K562 (cell line): ENCODE measurements at regions not wholly inside any gene's neighbourhood (a gene's known extent, or its start where the extent isn't known, plus 50 kb on each side); places are given as distances from the start of the nearest gene placed in this dataset.

Source experiments
- ATAC-seq: fragments of 200-7000 bp; cut with Tn5 transposase; 3 replicates; pipeline ENCODE4 v1.9.1; 2020; ENCODE audit warnings: moderate library complexity
- BruUV-seq: library from RNA; stranded (reverse); fragments of 400-500 nt; replicated peaks from 2 replicates; lab custom pipeline; 2021; lab: Mats Ljungman, UMichigan
- CTCF ChIA-PET: fragments of 300-600 bp; formaldehyde crosslinking; extraction: SDS; loops from one replicate; lab custom pipeline; 2021; ENCODE audit warnings: low intra/inter-chr PET ratio; lab: Yijun Ruan, JAX
- POLR2A ChIA-PET: fragments of 300-600, 350-650 bp; sonication (Branson Sonifier 250); formaldehyde crosslinking; extraction: SDS; loops from one replicate; lab custom pipeline; 2021; ENCODE audit warnings: antibody characterized with exemption, inconsistent platforms; lab: Yijun Ruan, JAX
- DNase-seq, 4 experiments: peaks; one replicate each; pipeline versions ENCODE4 v3.0.0 to v3.0.0-alpha.2; 2011 to 2018; ENCODE audit warnings: low spot score in 3 of 4, mixed read lengths in 3 of 4; ENCODE audit errors: extremely low read depth in 1 of 4
- FAIRE-seq: peaks from 2 replicates; lab custom pipeline; 2011; peaks lifted over from hg19 to GRCh38; lab: Jason Lieb, UNC
- H2AFZ ChIP-seq: 2 replicates; pipeline ENCODE4 v1.6.0; 2011; ENCODE audit warnings: low read depth, low read length, control low read depth, inconsistent platforms
- H3K27ac ChIP-seq: fragments of 200-600 bp; 3 replicates; pipeline ENCODE4 v1.8.0; 2011; ENCODE audit warnings: low read depth, mild to moderate bottlenecking, control low read depth, inconsistent platforms, low read length, moderate library complexity, mixed read lengths; ENCODE audit errors: extremely low read depth
- H3K27me3 ChIP-seq, 2 experiments: fragments of 300-600 bp in 1 of 2; 2 replicates in 1 of 2; 3 replicates in 1 of 2; pipeline versions ENCODE4 v1.6.0 to v1.8.0; 2011; ENCODE audit warnings: inconsistent platforms in 2 of 2, low read length in 2 of 2, mild to moderate bottlenecking in 1 of 2, mixed read lengths in 1 of 2, moderate library complexity in 1 of 2; ENCODE audit not compliant: control insufficient read depth in 2 of 2, insufficient read depth in 2 of 2
- H3K36me3 ChIP-seq: fragments of 300-600 bp; 3 replicates; pipeline ENCODE4 v1.8.0; 2011; ENCODE audit warnings: mild to moderate bottlenecking, low read length, inconsistent platforms; ENCODE audit not compliant: control insufficient read depth, insufficient read depth
- H3K4me1 ChIP-seq, 2 experiments: fragments of 200-600 bp in 1 of 2; replicated peaks in 1 of 2; 2 replicates in 1 of 2; 3 replicates in 1 of 2; pipeline versions ENCODE4 v1.5.1 to v1.8.0; 2011; ENCODE audit warnings: inconsistent platforms in 2 of 2, low read length in 2 of 2, mild to moderate bottlenecking in 1 of 2, mixed read lengths in 1 of 2, moderate library complexity in 1 of 2; ENCODE audit not compliant: control insufficient read depth in 2 of 2, insufficient read depth in 2 of 2
- H3K4me2 ChIP-seq: 2 replicates; pipeline ENCODE4 v1.6.1; 2011; ENCODE audit warnings: low read length, control low read depth, inconsistent platforms, mixed read lengths; ENCODE audit not compliant: insufficient read depth
- H3K4me3 ChIP-seq: fragments of 200-600 bp; sonication (generic), shearing (Covaris generic); 2 replicates; pipeline ENCODE4 v1.5.1; 2016; ENCODE audit warnings: control low read depth, inconsistent platforms
- H3K79me2 ChIP-seq: fragments of 200-600 bp; 3 replicates; pipeline ENCODE4 v1.8.0; 2011; ENCODE audit warnings: low read length, inconsistent platforms; ENCODE audit not compliant: control insufficient read depth, insufficient read depth
- H3K9ac ChIP-seq, 2 experiments: 2 replicates each; pipeline versions ENCODE4 v1.6.0 to v1.6.1; 2011; ENCODE audit warnings: low read depth in 2 of 2, low read length in 2 of 2, control low read depth in 1 of 2, inconsistent platforms in 1 of 2, mild to moderate bottlenecking in 1 of 2, mixed read lengths in 1 of 2; ENCODE audit not compliant: insufficient read depth in 1 of 2
- H3K9me1 ChIP-seq: one replicate; pipeline ENCODE4 v1.6.0; 2011; ENCODE audit warnings: inconsistent platforms, mild to moderate bottlenecking, low read length, moderate library complexity; ENCODE audit not compliant: control insufficient read depth, insufficient read depth
- H3K9me3 ChIP-seq: replicated peaks from 2 replicates; pipeline ENCODE4 v1.5.1; 2011; ENCODE audit warnings: low read depth, low read length, inconsistent platforms; ENCODE audit not compliant: control insufficient read depth, insufficient read depth
- H4K20me1 ChIP-seq: replicated peaks from 2 replicates; pipeline ENCODE4 v1.6.1; 2011; ENCODE audit warnings: low read length, inconsistent platforms, mixed read lengths; ENCODE audit not compliant: control insufficient read depth, insufficient read depth
- ARID1B ChIP-seq: fragments of 450-650 bp; IDR thresholded peaks from 2 replicates; pipeline ENCODE4 v1.6.1; 2016; ENCODE audit warnings: antibody characterized with exemption, mild to moderate bottlenecking, inconsistent platforms
- BCOR ChIP-seq: fragments of 450-650 bp; IDR thresholded peaks from 2 replicates; pipeline ENCODE4 v1.6.1; 2016
- BDP1 ChIP-seq: IDR thresholded peaks from 3 replicates; pipeline ENCODE4 v1.6.1; 2011; ENCODE audit not compliant: insufficient read length, insufficient read depth
- CHD4 ChIP-seq: fragments of 200-600 bp; sonication (generic); IDR thresholded peaks from 3 replicates; pipeline ENCODE4 v1.6.1; 2012; ENCODE audit warnings: low read depth, mild to moderate bottlenecking, mixed read lengths, low read length, inconsistent platforms; ENCODE audit not compliant: insufficient read depth, insufficient replicate concordance, poor library complexity, severe bottlenecking
- GTF2A2 ChIP-seq: IDR thresholded peaks from 2 replicates; pipeline ENCODE4 v1.6.1; 2016; ENCODE audit warnings: mild to moderate bottlenecking, missing genetic modification characterization, missing compliant biosample characterization
- HSF4 ChIP-seq: fragments of 250-450 bp; sonication (Bioruptor Pico); IDR thresholded peaks from 2 replicates; pipeline ENCODE4 v2.1.2; 2022; ENCODE audit warnings: mild to moderate bottlenecking, moderate library complexity, borderline replicate concordance
- KDM1A ChIP-seq, 2 experiments: fragments of 450-650 bp; IDR thresholded peaks; 2 replicates each; pipeline ENCODE4 v1.6.1; 2016; ENCODE audit warnings: mild to moderate bottlenecking in 2 of 2
- LEF1 ChIP-seq: fragments of 450-650 bp; IDR thresholded peaks from 2 replicates; pipeline ENCODE4 v1.6.1; 2016; ENCODE audit warnings: mild to moderate bottlenecking
- MAFF ChIP-seq: IDR thresholded peaks from 2 replicates; pipeline ENCODE4 v1.6.1; 2012; ENCODE audit warnings: low read length, improper control_type of control experiment
- RFX1 ChIP-seq: fragments of 450-650 bp; IDR thresholded peaks from 2 replicates; pipeline ENCODE4 v1.6.1; 2016; ENCODE audit warnings: mild to moderate bottlenecking, moderate library complexity
- THAP7 ChIP-seq: fragments of 250-450 bp; sonication (Bioruptor Pico); IDR thresholded peaks from 2 replicates; pipeline ENCODE4 v1.5.0; 2021
- ZBTB9 ChIP-seq: fragments of 450-650 bp; formaldehyde crosslinking; IDR thresholded peaks from 2 replicates; pipeline ENCODE4 v1.4.0; 2020; ENCODE audit warnings: mild to moderate bottlenecking, moderate library complexity
- ZNF134 ChIP-seq: fragments of 250-450 bp; sonication (Bioruptor Pico); conservative IDR thresholded peaks from 2 replicates; pipeline ENCODE4 v1.4.0; 2020
- ZNF407 ChIP-seq: fragments of 450-650 bp; IDR thresholded peaks from 2 replicates; pipeline ENCODE4 v1.6.1; 2016; ENCODE audit warnings: low read depth
- ZNF76 ChIP-seq: fragments of 250-450 bp; sonication (Bioruptor Pico); IDR thresholded peaks from 2 replicates; pipeline ENCODE4 v1.4.0; 2020; ENCODE audit warnings: mild to moderate bottlenecking, moderate library complexity, borderline replicate concordance
- ZNF79 ChIP-seq: fragments of 250-450 bp; sonication (Bioruptor Pico); IDR thresholded peaks from 2 replicates; pipeline ENCODE4 v1.4.0; 2020; ENCODE audit warnings: low read depth, mild to moderate bottlenecking, moderate library complexity
- in situ Hi-C: fragments of 300-500 bp; cut with MboI; formaldehyde crosslinking; loops from 4 replicates; pipeline ENCODE4 v1.15.0; 2018; ENCODE audit warnings: inconsistent platforms, mixed read lengths
- intact Hi-C: fragments of 100-400 bp; cut with micrococcal nuclease; formaldehyde crosslinking; loops from 2 replicates; pipeline ENCODE4 v1.14.2; 2022

DNA sequence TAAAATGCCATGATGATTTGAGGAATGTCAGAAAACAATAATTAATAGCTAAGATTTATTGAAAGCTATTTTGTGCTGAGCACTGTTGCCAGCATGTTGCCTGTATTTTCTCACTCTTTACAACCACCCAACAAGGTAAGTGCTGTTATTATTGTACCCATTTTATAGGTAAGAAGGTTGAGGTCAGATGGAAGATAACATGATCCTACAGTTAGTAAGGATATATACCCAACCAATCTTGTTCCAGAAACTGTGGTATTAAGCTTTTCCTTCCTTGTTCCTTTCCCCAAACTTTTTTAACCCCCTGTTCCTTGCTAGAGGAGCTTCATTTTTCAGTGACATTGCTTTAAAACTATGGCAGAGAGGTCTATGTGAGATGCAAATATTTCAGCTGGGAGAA lies 738.0 kb upstream of the ZEB2 start:
- no peak for FAIRE-seq
- intact Hi-C loops, result no loop called here
- no peak for TF ChIP-seq GTF2A2 (tag)
- no peak for TF ChIP-seq THAP7 (CRISPR knock-in tag)
- TF ChIP-seq LEF1, result no peak
- TF ChIP-seq ARID1B, result no peak
- no peak for TF ChIP-seq ZNF79
- TF ChIP-seq BDP1, result no peak
- no peak for TF ChIP-seq MAFF
- peak; percentile 90 for TF ChIP-seq BCOR
- TF ChIP-seq ZNF407, result no peak
- TF ChIP-seq HSF4, result no peak
- TF ChIP-seq RFX1, result no peak
- peak; percentile 24 for TF ChIP-seq CHD4
- TF ChIP-seq KDM1A (IDR thresholded peaks at IDR 0.05), result peak in 1 of 2 experiments; percentile 44; a peak in 1 of 4 replicates
- TF ChIP-seq ZNF134, result no peak
- no peak for TF ChIP-seq ZBTB9 (CRISPR knock-in tag)
- TF ChIP-seq ZNF76 (CRISPR knock-in tag), result no peak

More for the DNA sequence above, 738.0 kb upstream of the ZEB2 start:
- no peaks in the 10 kb centered on the region for H3K9me3 ChIP-seq
- no peaks in the 10 kb centered on the region for H3K4me1 ChIP-seq
- ChIA-PET CTCF (no interaction called here), POLR2A (no interaction called here)
- no peak overlapping the region for H2AFZ ChIP-seq
- H3K79me2 ChIP-seq, result no peaks in the 10 kb centered on the region
- no peaks in the 10 kb centered on the region for H3K27me3 ChIP-seq
- no peak overlapping the region for H3K27ac ChIP-seq
- H3K36me3 ChIP-seq, result no peaks in the 10 kb centered on the region
- BruUV-seq, result no TSS peak
- no peak overlapping the region for H3K4me2 ChIP-seq
- ATAC-seq (no peak), DNase-seq (no peak)
- in situ Hi-C loops, result no loop called here
- H3K9ac ChIP-seq, result no peak overlapping the region
- no peaks in the 10 kb centered on the region for H4K20me1 ChIP-seq
- no peak overlapping the region for H3K4me3 ChIP-seq
- no peaks in the 10 kb centered on the region for H3K9me1 ChIP-seq
